Heart left ventricle (tissue), 13 donors: ENCODE measurements at regions not wholly inside any gene's neighbourhood (a gene's known extent, or its start where the extent isn't known, plus 50 kb on each side); places are given as distances from the start of the nearest gene placed in this dataset.

Experiments
- POLR2A ChIP-seq, 2 donors: fragments of 450-650 bp; IDR thresholded peaks; one replicate each; pipeline ENCODE4 v1.6.1; 2017; ENCODE audit warnings: antibody characterized with exemption in 2 of 2, mild to moderate bottlenecking in 2 of 2, moderate library complexity in 2 of 2
- TF ChIP-seq, protein P1 (sequence below), 12 donors: fragments of 200-600 bp; sonication (generic) in 4 of 12; IDR thresholded peaks; one replicate each; pipeline versions ENCODE4 v1.5.0 to v1.8.0; 2018 to 2022; ENCODE audit warnings: antibody characterized with exemption in 12 of 12, mild to moderate bottlenecking in 5 of 12
- donor health status: ischemic (EF 13 %, LVEDD 7.1; RV severe dilation, severe dysfunction).
- donor health status: DM: no; HTN: yes; CAD: no.
- donor health status: DM: no; HTN: no; CAD: no.
- donor health status: ischemic (EF 25% LVEDD 6.9; RV normal size, moderate dysfunction).
- donor health status: ischemic (EF 25% LVEDD 5.7; RV mildly dilated, moderate dysfunction).
- donor health status: ischemic (EF 35%, LVEDD 5.7; RV mildly dilated, moderate dysfunction).
- donor health status: nonischemic (EF 11% LVEDD 7.7; RV severe dilation, severe dysfunction).
- donor health status: DM: yes; HTN: yes; CAD: no.
- donor health status: PGD.
- donor health status: ischemic (EF 29% LVEDD 5.4; RV normal size, mild dysfunction).
- donor health status: nonischemic (EF 23%, LVEDD 6.1; RV moderate dilation, normal function).

DNA sequence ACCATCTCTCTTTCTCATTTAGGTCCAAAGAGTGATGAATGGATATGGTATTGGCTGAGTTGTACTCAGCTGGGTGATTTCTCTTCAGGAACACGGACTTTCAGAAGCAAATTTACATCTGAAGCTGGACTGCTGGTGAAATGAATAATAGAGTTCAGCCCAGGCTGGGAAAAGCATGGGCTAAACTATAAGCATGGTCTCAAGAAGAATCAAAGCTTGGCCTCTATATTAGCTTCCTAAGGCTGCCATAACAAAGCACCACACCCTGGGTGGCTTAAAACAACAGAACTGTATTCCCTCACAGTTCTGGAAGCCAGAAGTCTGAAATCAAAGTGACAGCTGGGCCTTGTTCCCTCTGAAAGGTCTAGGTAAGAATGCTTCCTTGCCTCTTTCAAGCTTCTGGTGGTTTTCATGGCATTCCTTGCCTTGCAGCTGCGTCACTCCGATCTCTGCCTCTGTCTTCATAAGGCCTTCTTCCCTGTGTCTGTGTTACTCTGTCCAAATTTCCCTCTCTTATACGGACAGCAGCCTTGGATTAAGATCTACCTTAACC, 89.8 kb upstream of the CES5A start:
- TF ChIP-seq, protein P1, sequence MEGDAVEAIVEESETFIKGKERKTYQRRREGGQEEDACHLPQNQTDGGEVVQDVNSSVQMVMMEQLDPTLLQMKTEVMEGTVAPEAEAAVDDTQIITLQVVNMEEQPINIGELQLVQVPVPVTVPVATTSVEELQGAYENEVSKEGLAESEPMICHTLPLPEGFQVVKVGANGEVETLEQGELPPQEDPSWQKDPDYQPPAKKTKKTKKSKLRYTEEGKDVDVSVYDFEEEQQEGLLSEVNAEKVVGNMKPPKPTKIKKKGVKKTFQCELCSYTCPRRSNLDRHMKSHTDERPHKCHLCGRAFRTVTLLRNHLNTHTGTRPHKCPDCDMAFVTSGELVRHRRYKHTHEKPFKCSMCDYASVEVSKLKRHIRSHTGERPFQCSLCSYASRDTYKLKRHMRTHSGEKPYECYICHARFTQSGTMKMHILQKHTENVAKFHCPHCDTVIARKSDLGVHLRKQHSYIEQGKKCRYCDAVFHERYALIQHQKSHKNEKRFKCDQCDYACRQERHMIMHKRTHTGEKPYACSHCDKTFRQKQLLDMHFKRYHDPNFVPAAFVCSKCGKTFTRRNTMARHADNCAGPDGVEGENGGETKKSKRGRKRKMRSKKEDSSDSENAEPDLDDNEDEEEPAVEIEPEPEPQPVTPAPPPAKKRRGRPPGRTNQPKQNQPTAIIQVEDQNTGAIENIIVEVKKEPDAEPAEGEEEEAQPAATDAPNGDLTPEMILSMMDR (IDR thresholded peaks at IDR 0.05) = no peak
- TF ChIP-seq POLR2A (IDR thresholded peaks at IDR 0.05) = no peak
